HT-29 (cell line): ENCODE measurements at regions not wholly inside any gene's neighbourhood (a gene's known extent, or its start where the extent isn't known, plus 50 kb on each side); places are given as distances from the start of the nearest gene placed in this dataset.

Experiments used
- DNase-seq: peaks from one replicate; pipeline ENCODE4 v3.0.0-alpha.2; 2015; ENCODE audit warnings: low spot score

GRCh38 chr2:18467749-18468360, 92.6 kb downstream of the RDH14 start:
- DNase-seq, result no peak

- no peak for DNase-seq
These were observed 94.5 kb downstream of the RDH14 start for GRCh38 chr2:18465979-18466378.

GRCh38 chr2:18464913-18465312, 95.5 kb downstream of the RDH14 start:
- DNase-seq, result no peak

- DNase-seq, result no peak
These were observed 104.4 kb downstream of the RDH14 start for GRCh38 chr2:18456026-18456425.

- DNase-seq, result no peak
These were observed 105.1 kb downstream of the RDH14 start for GRCh38 chr2:18455236-18455862.

GRCh38 chr2:18454692-18455235, 105.7 kb downstream of the RDH14 start:
- DNase-seq, result no peak

- no peak for DNase-seq
These were observed 113.7 kb downstream of the RDH14 start for GRCh38 chr2:18446715-18447114.

- DNase-seq, result no peak
These were observed 114.8 kb downstream of the RDH14 start for GRCh38 chr2:18445433-18446320.

GRCh38 chr2:18444806-18445205, 115.6 kb downstream of the RDH14 start:
- DNase-seq, result no peak

GRCh38 chr2:18441583-18441982, 118.9 kb downstream of the RDH14 start:
- DNase-seq, result no peak

- no peak for DNase-seq
These were observed 119.7 kb downstream of the RDH14 start for GRCh38 chr2:18440777-18441176.

- DNase-seq, result no peak
These were observed 120.3 kb downstream of the RDH14 start for GRCh38 chr2:18440141-18440661.

- DNase-seq, result no peak
These were observed 120.7 kb downstream of the RDH14 start for GRCh38 chr2:18439716-18440115.

GRCh38 chr2:18437909-18438308, 122.5 kb downstream of the RDH14 start:
- DNase-seq, result no peak

- DNase-seq, result no peak
These were observed 123.9 kb downstream of the RDH14 start for GRCh38 chr2:18436503-18437005.

GRCh38 chr2:18435426-18436037, 124.9 kb downstream of the RDH14 start:
- DNase-seq, result peak; percentile 72

GRCh38 chr2:18433872-18434271, 126.6 kb downstream of the RDH14 start:
- DNase-seq, result no peak

GRCh38 chr2:18432999-18433398, 127.5 kb downstream of the RDH14 start:
- no peak for DNase-seq

- no peak for DNase-seq
These were observed 129.3 kb downstream of the RDH14 start for GRCh38 chr2:18430996-18431748.

- DNase-seq, result no peak
These were observed 131.9 kb downstream of the RDH14 start for GRCh38 chr2:18428516-18428915.

- DNase-seq, result no peak
These were observed 132.7 kb downstream of the RDH14 start for GRCh38 chr2:18427762-18428161.
